Lower leg skin (tissue), 4 donors: ENCODE measurements at regions not wholly inside any gene's neighbourhood (a gene's known extent, or its start where the extent isn't known, plus 50 kb on each side); places are given as distances from the start of the nearest gene placed in this dataset.

ENCODE experiments used
- DNase-seq, 2 donors: peaks; one replicate each; pipeline ENCODE4 v3.0.0-alpha.2; 2019; ENCODE audit warnings: low spot score in 2 of 2
- H3K4me3 ChIP-seq: fragments of 200-600 bp; sonication (generic); 2 replicates; pipeline ENCODE4 v1.5.1; 2017; ENCODE audit warnings: mild to moderate bottlenecking, low read depth; ENCODE audit not compliant: poor library complexity, severe bottlenecking
- CTCF ChIP-seq, 3 donors: fragments of 450-650 bp; IDR thresholded peaks; one replicate each; pipeline ENCODE4 v1.5.1; 2016; ENCODE audit warnings: antibody characterized with exemption in 3 of 3, mild to moderate bottlenecking in 3 of 3, moderate library complexity in 2 of 3
- POLR2A ChIP-seq, 2 donors: fragments of 450-650 bp; IDR thresholded peaks; one replicate each; pipeline ENCODE4 v1.6.1; 2016 to 2017; ENCODE audit warnings: antibody characterized with exemption in 2 of 2, mild to moderate bottlenecking in 1 of 2, moderate library complexity in 1 of 2
- WGBS, 2 donors: methylation state at CpG; one replicate each; pipeline ENCODE4 v1.1.5; 2018; 5-methylcytosine and 5-hydroxymethylcytosine counted together
- intact Hi-C: fragments of 100-400 bp; cut with DNase I; formaldehyde crosslinking; loops from one replicate; pipeline ENCODE4 v1.15.0; 2023; ENCODE audit warnings: low total_unique reads

- intact Hi-C loops = no loop called here
- DNase-seq = no peak
- WGBS, 2 donors = 64 to 81% methylated on average over 1 of the region's 1 CpG
- TF ChIP-seq POLR2A (IDR thresholded peaks at IDR 0.05) = no peak
- no peak for TF ChIP-seq CTCF (IDR thresholded peaks at IDR 0.05)
- H3K4me3 ChIP-seq = no peak overlapping the region
Observed at GRCh38 chr10:8398771-8399170, 344.3 kb downstream of the GATA3 start.

DNA sequence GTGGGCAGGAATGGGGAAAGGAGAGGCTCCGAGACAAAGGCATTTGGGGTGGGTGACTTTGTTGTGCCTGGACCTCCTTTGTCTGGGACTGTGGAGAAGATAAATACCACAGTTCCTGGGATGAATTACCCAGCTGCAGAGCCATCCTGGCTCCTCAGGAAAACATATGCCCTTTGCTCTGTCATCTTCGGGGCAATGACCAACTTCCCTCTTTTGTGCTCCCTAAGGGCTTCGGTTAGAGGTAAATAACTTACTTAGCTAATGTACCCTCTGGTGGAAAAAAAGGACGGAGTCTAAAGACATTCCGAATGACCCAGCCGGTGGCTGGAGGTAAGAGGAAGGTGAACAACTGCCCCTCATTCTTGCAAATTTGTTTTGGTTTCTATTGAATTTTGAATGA lies 345.7 kb downstream of the GATA3 start:
- DNase-seq = no peak
- no peak overlapping the region for H3K4me3 ChIP-seq
- intact Hi-C loops = no loop called here
- 72% methylated on average over 6 of the region's 6 CpGs for WGBS, 2 donors
- TF ChIP-seq CTCF (IDR thresholded peaks at IDR 0.05) = no peak

- intact Hi-C loops = no loop called here
- TF ChIP-seq POLR2A (IDR thresholded peaks at IDR 0.05) = no peak
- TF ChIP-seq CTCF (IDR thresholded peaks at IDR 0.05) = no peak
- H3K4me3 ChIP-seq = no peak overlapping the region
- 72 to 76% methylated on average over 3 of the region's 3 CpGs for WGBS, 2 donors
- DNase-seq = no peak
Observed at GRCh38 chr10:8400892-8401291, 346.4 kb downstream of the GATA3 start.

GRCh38 chr10:8401531-8401930 lies 347.0 kb downstream of the GATA3 start:
- H3K4me3 ChIP-seq = no peak overlapping the region
- 81 to 88% methylated on average over 4 of the region's 4 CpGs for WGBS, 2 donors
- intact Hi-C loops = no loop called here
- DNase-seq = no peak
- TF ChIP-seq POLR2A (IDR thresholded peaks at IDR 0.05) = no peak
- no peak for TF ChIP-seq CTCF (IDR thresholded peaks at IDR 0.05)

GRCh38 chr10:8402576-8402975 lies 348.1 kb downstream of the GATA3 start:
- H3K4me3 ChIP-seq = no peak overlapping the region
- TF ChIP-seq CTCF (IDR thresholded peaks at IDR 0.05) = no peak
- no peak for TF ChIP-seq POLR2A (IDR thresholded peaks at IDR 0.05)
- 36 to 37% methylated on average over 4 of the region's 4 CpGs for WGBS, 2 donors
- intact Hi-C loops = no loop called here
- no peak for DNase-seq

GRCh38 chr10:8403711-8404371 lies 349.4 kb downstream of the GATA3 start:
- H3K4me3 ChIP-seq = no peak overlapping the region
- no peak for DNase-seq
- WGBS, 2 donors = 63 to 68% methylated on average over 4 of the region's 4 CpGs
- intact Hi-C loops = no loop called here
- TF ChIP-seq CTCF (IDR thresholded peaks at IDR 0.05) (no peak), POLR2A (IDR thresholded peaks at IDR 0.05) (no peak)
